BJ (cell line): ENCODE measurements at regions not wholly inside any gene's neighbourhood (a gene's known extent, or its start where the extent isn't known, plus 50 kb on each side); places are given as distances from the start of the nearest gene placed in this dataset.

Source experiments
- CTCF ChIA-PET: fragments of 350-600 bp; formaldehyde crosslinking; extraction: SDS; loops from one replicate; lab custom pipeline; 2021; ENCODE audit warnings: antibody characterized with exemption, inconsistent platforms; lab: Yijun Ruan, JAX
- POLR2A ChIA-PET: fragments of 300-600 bp; sonication (Branson Sonifier 250); formaldehyde crosslinking; extraction: SDS; loops from one replicate; lab custom pipeline; 2021; ENCODE audit warnings: antibody characterized with exemption; lab: Charles Lee
- DNase-seq: peaks from one replicate; pipeline ENCODE4 v3.0.0-alpha.2; 2011; ENCODE audit warnings: low read depth
- H3K27me3 ChIP-seq: 2 replicates; pipeline ENCODE4 v1.6.0; 2011; ENCODE audit warnings: low read length; ENCODE audit not compliant: control insufficient read depth, insufficient read depth
- H3K36me3 ChIP-seq: 2 replicates; pipeline ENCODE4 v1.5.1; 2011; ENCODE audit warnings: low read length; ENCODE audit not compliant: control insufficient read depth, insufficient read depth
- H3K4me3 ChIP-seq: 2 replicates; pipeline ENCODE4 v1.5.1; 2011; ENCODE audit warnings: low read depth, mild to moderate bottlenecking, control low read depth, low read length
- TF ChIP-seq, protein P1 (sequence below): IDR thresholded peaks from 2 replicates; pipeline ENCODE4 v1.5.1; 2011; ENCODE audit warnings: low read depth, mild to moderate bottlenecking, control low read depth, inconsistent platforms, low read length, moderate library complexity; ENCODE audit not compliant: insufficient read depth

- H3K36me3 ChIP-seq, result no peaks in the 10 kb centered on the region
- TF ChIP-seq, protein P1, sequence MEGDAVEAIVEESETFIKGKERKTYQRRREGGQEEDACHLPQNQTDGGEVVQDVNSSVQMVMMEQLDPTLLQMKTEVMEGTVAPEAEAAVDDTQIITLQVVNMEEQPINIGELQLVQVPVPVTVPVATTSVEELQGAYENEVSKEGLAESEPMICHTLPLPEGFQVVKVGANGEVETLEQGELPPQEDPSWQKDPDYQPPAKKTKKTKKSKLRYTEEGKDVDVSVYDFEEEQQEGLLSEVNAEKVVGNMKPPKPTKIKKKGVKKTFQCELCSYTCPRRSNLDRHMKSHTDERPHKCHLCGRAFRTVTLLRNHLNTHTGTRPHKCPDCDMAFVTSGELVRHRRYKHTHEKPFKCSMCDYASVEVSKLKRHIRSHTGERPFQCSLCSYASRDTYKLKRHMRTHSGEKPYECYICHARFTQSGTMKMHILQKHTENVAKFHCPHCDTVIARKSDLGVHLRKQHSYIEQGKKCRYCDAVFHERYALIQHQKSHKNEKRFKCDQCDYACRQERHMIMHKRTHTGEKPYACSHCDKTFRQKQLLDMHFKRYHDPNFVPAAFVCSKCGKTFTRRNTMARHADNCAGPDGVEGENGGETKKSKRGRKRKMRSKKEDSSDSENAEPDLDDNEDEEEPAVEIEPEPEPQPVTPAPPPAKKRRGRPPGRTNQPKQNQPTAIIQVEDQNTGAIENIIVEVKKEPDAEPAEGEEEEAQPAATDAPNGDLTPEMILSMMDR, result no peak
- H3K4me3 ChIP-seq, result no peak overlapping the region
- no peak for DNase-seq
- ChIA-PET CTCF (no interaction called here), POLR2A (no interaction called here)
- no peaks in the 10 kb centered on the region for H3K27me3 ChIP-seq
Observed at GRCh38 chr2:136051725-136052048, 66.3 kb upstream of the DARS1 start.

GRCh38 chr2:136051001-136051724, 65.7 kb upstream of the DARS1 start:
- no peak for DNase-seq
- ChIA-PET CTCF (no interaction called here), POLR2A (no interaction called here)
- Histone ChIP-seq H3K4me3 (no peak overlapping the region), H3K36me3 (no peaks in the 10 kb centered on the region), H3K27me3 (no peaks in the 10 kb centered on the region)
- TF ChIP-seq, protein P1, result no peak

GRCh38 chr2:136049991-136050920, 64.8 kb upstream of the DARS1 start:
- no peaks in the 10 kb centered on the region for H3K36me3 ChIP-seq
- no peaks in the 10 kb centered on the region for H3K27me3 ChIP-seq
- CTCF ChIA-PET, result no interaction called here
- no peak overlapping the region for H3K4me3 ChIP-seq
- POLR2A ChIA-PET, result no interaction called here
- no peak for DNase-seq
- TF ChIP-seq, protein P1, result no peak

DNA sequence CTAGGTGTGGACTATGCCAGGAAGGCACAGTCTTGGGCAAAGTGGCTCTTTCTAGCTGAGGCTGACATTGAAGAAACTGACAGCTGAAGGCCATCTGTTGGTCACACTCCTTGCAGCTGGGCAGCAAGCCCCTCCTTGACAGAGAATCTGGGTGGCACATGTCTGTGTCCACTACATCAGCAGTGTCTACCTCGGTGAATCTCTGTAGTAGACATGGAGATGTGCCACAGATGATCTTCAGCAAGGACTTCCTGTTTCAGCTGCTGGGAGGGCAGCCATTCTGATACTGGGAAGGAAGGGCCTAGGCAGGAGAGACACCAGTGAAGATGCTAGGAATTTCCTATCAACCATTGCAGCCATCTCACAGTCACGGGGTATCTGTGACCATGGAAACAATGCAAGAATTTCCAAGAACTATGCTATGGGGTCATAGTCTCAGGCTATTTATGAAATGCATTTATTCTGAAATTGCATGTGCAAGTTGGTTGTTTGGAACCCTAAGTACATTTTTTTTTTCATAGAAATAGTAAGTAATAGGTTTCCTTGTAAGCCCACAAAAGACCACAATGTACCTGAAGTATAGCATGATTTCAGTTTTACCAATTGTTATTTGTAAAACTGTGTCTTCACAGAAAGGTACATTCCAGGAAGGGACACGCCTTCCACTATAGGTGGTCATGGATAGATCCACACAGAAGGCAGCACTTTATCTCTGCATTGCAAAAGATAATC, 63.8 kb upstream of the DARS1 start:
- CTCF ChIA-PET, result no interaction called here
- Histone ChIP-seq H3K4me3 (no peak overlapping the region), H3K36me3 (no peaks in the 10 kb centered on the region), H3K27me3 (no peaks in the 10 kb centered on the region)
- POLR2A ChIA-PET, result no interaction called here
- no peak for DNase-seq
- TF ChIP-seq, protein P1, result no peak
